HEK293T (cell line): ENCODE measurements at regions not wholly inside any gene's neighbourhood (a gene's known extent, or its start where the extent isn't known, plus 50 kb on each side); places are given as distances from the start of the nearest gene placed in this dataset.
A peak's percentile ranks its signal among the peaks of the same experiment; 100 is the strongest.

Source experiments
- CTCF ChIA-PET: fragments of 350-600 bp; formaldehyde crosslinking; extraction: SDS; loops from one replicate; lab custom pipeline; 2021; ENCODE audit warnings: antibody characterized with exemption, inconsistent platforms; lab: Yijun Ruan, JAX
- POLR2A ChIA-PET: fragments of 350-600 bp; formaldehyde crosslinking; extraction: SDS; loops from one replicate; lab custom pipeline; 2020; ENCODE audit warnings: antibody characterized with exemption, inconsistent platforms; lab: Yijun Ruan, JAX
- DNase-seq: peaks from one replicate; pipeline ENCODE4 v3.0.0; 2012; ENCODE audit warnings: mixed read lengths; ENCODE audit errors: extremely low spot score
- ARNT ChIP-seq: fragments of 450-650 bp; IDR thresholded peaks from 2 replicates; pipeline ENCODE4 v1.6.1; 2017; ENCODE audit warnings: mild to moderate bottlenecking
- BHLHE40 ChIP-seq: fragments of 450-650 bp; IDR thresholded peaks from 2 replicates; pipeline ENCODE4 v1.6.1; 2016; ENCODE audit warnings: mild to moderate bottlenecking, moderate library complexity, borderline replicate concordance
- CTBP1 ChIP-seq: fragments of 450-650 bp; IDR thresholded peaks from 2 replicates; pipeline ENCODE4 v1.6.1; 2016; ENCODE audit warnings: borderline replicate concordance
- ELF4 ChIP-seq: fragments of 450-650 bp; IDR thresholded peaks from 2 replicates; pipeline ENCODE4 v1.6.1; 2017; ENCODE audit warnings: antibody characterized with exemption
- FOXA1 ChIP-seq: fragments of 450-650 bp; IDR thresholded peaks from 2 replicates; pipeline ENCODE4 v1.6.1; 2016; ENCODE audit warnings: mild to moderate bottlenecking
- FOXK2 ChIP-seq: fragments of 450-650 bp; IDR thresholded peaks from 2 replicates; pipeline ENCODE4 v1.6.1; 2016; ENCODE audit warnings: mild to moderate bottlenecking
- FOXM1 ChIP-seq: fragments of 450-650 bp; IDR thresholded peaks from 2 replicates; pipeline ENCODE4 v1.6.1; 2017; ENCODE audit warnings: mild to moderate bottlenecking, borderline replicate concordance
- HDGF ChIP-seq: fragments of 450-650 bp; IDR thresholded peaks from 2 replicates; pipeline ENCODE4 v1.6.1; 2017; ENCODE audit warnings: antibody characterized with exemption, borderline replicate concordance
- L3MBTL2 ChIP-seq: fragments of 450-650 bp; conservative IDR thresholded peaks from 2 replicates; pipeline ENCODE4 v1.6.1; 2016; ENCODE audit warnings: mild to moderate bottlenecking
- LEF1 ChIP-seq: fragments of 450-650 bp; IDR thresholded peaks from 2 replicates; pipeline ENCODE4 v1.6.1; 2017; ENCODE audit warnings: mild to moderate bottlenecking, borderline replicate concordance
- NFRKB ChIP-seq: fragments of 450-650 bp; IDR thresholded peaks from 2 replicates; pipeline ENCODE4 v1.6.1; 2016; ENCODE audit warnings: mild to moderate bottlenecking, moderate library complexity
- PKNOX1 ChIP-seq: fragments of 450-650 bp; IDR thresholded peaks from 2 replicates; pipeline ENCODE4 v1.6.1; 2016
- SP1 ChIP-seq: fragments of 450-650 bp; IDR thresholded peaks from 2 replicates; pipeline ENCODE4 v1.6.1; 2017
- SUZ12 ChIP-seq: fragments of 450-650 bp; IDR thresholded peaks from 2 replicates; pipeline ENCODE4 v1.6.1; 2016; ENCODE audit warnings: mild to moderate bottlenecking
- TARDBP ChIP-seq: fragments of 450-650 bp; IDR thresholded peaks from 2 replicates; pipeline ENCODE4 v1.6.1; 2016
- ZNF384 ChIP-seq: fragments of 450-650 bp; IDR thresholded peaks from 2 replicates; pipeline ENCODE4 v1.6.1; 2016

- CTCF ChIA-PET = no interaction called here
- POLR2A ChIA-PET = no interaction called here
- TF ChIP-seq ARNT = no peak
- TF ChIP-seq CTBP1 = no peak
- TF ChIP-seq FOXA1 = no peak
- no peak for TF ChIP-seq NFRKB
- no peak for TF ChIP-seq LEF1
- no peak for TF ChIP-seq HDGF
- TF ChIP-seq PKNOX1 = no peak
- no peak for TF ChIP-seq L3MBTL2
- TF ChIP-seq FOXM1 = no peak
- TF ChIP-seq ELF4 = no peak
- TF ChIP-seq SP1 = no peak
- TF ChIP-seq BHLHE40 = no peak
- no peak for DNase-seq
Measured at GRCh38 chr3:106056931-106057330, 188.1 kb upstream of the CBLB start.

GRCh38 chr3:106058475-106058874 lies 189.7 kb upstream of the CBLB start:
- CTCF ChIA-PET = interaction anchor here (0.6 kb wide), 1 partner anchor 93 kb away, joined by 3 read pairs; no protein-coding TSS in a partner anchor
- TF ChIP-seq SP1 (no peak), ELF4 (no peak), ARNT (no peak), PKNOX1 (no peak), L3MBTL2 (no peak), FOXK2 (no peak), LEF1 (no peak), FOXM1 (no peak), SUZ12 (no peak), BHLHE40 (no peak), ZNF384 (no peak), TARDBP (no peak), CTBP1 (no peak), NFRKB (no peak), FOXA1 (no peak), HDGF (no peak)
- POLR2A ChIA-PET = no interaction called here
- peak; percentile 4 for DNase-seq

- CTCF ChIA-PET = no interaction called here
- POLR2A ChIA-PET = no interaction called here
- DNase-seq = no peak
- TF ChIP-seq TARDBP (no peak), ELF4 (no peak), BHLHE40 (no peak), CTBP1 (no peak), ZNF384 (no peak), FOXM1 (no peak), NFRKB (no peak), LEF1 (no peak), SUZ12 (no peak), ARNT (no peak), SP1 (no peak), L3MBTL2 (no peak), HDGF (no peak), FOXA1 (no peak), PKNOX1 (no peak), FOXK2 (no peak)
Measured at GRCh38 chr3:106059953-106060517, 191.2 kb upstream of the CBLB start.

GRCh38 chr3:106063909-106064308 lies 195.1 kb upstream of the CBLB start:
- ChIA-PET CTCF (no interaction called here), POLR2A (no interaction called here)
- no peak for DNase-seq
- TF ChIP-seq SUZ12 (no peak), HDGF (no peak), TARDBP (no peak), LEF1 (no peak), FOXM1 (no peak), ZNF384 (no peak), SP1 (no peak), FOXA1 (no peak)

- DNase-seq = no peak
- ChIA-PET CTCF (no interaction called here), POLR2A (no interaction called here)
- no peak for TF ChIP-seq FOXM1
- TF ChIP-seq SP1 = no peak
- TF ChIP-seq TARDBP = no peak
- TF ChIP-seq LEF1 = no peak
Measured at GRCh38 chr3:106065831-106066230, 197.0 kb upstream of the CBLB start.

- no peak for DNase-seq
- ChIA-PET POLR2A (no interaction called here), CTCF (no interaction called here)
- no peak for TF ChIP-seq BHLHE40
- no peak for TF ChIP-seq LEF1
- TF ChIP-seq ZNF384 = no peak
- TF ChIP-seq NFRKB = no peak
- no peak for TF ChIP-seq TARDBP
- no peak for TF ChIP-seq HDGF
- no peak for TF ChIP-seq FOXA1
Measured at GRCh38 chr3:106067711-106068110, 198.9 kb upstream of the CBLB start.

- no peak for DNase-seq
- TF ChIP-seq HDGF (no peak), FOXK2 (no peak), ELF4 (no peak), SUZ12 (no peak), FOXM1 (no peak), TARDBP (no peak), ARNT (no peak), LEF1 (no peak), NFRKB (no peak), PKNOX1 (no peak), SP1 (no peak), CTBP1 (no peak), ZNF384 (no peak), BHLHE40 (no peak)
- ChIA-PET POLR2A (no interaction called here), CTCF (no interaction called here)
Measured at GRCh38 chr3:106068381-106068780, 199.6 kb upstream of the CBLB start.
